SU-DHL-6 (cell line): ENCODE measurements at regions not wholly inside any gene's neighbourhood (a gene's known extent, or its start where the extent isn't known, plus 50 kb on each side); places are given as distances from the start of the nearest gene placed in this dataset.

Experiments
- EZH2phosphoT487 ChIP-seq: fragments of 200-600 bp; sonication (generic), shearing (Covaris generic); conservative IDR thresholded peaks from 2 replicates; pipeline ENCODE4 v1.6.1; 2018; ENCODE audit warnings: mild to moderate bottlenecking, antibody characterized with exemption, low read length, moderate library complexity, mixed read lengths
- TF ChIP-seq, protein P1 (sequence below): fragments of 200-600 bp; sonication (generic); IDR thresholded peaks from one replicate; pipeline ENCODE4 v1.5.1; 2017; ENCODE audit warnings: antibody characterized with exemption, mild to moderate bottlenecking, low read length, moderate library complexity; ENCODE audit not compliant: insufficient read depth, poor library complexity, severe bottlenecking

GRCh38 chr7:3235322-3235721 is 65.7 kb upstream of the SDK1 start:
- TF ChIP-seq, protein P1, sequence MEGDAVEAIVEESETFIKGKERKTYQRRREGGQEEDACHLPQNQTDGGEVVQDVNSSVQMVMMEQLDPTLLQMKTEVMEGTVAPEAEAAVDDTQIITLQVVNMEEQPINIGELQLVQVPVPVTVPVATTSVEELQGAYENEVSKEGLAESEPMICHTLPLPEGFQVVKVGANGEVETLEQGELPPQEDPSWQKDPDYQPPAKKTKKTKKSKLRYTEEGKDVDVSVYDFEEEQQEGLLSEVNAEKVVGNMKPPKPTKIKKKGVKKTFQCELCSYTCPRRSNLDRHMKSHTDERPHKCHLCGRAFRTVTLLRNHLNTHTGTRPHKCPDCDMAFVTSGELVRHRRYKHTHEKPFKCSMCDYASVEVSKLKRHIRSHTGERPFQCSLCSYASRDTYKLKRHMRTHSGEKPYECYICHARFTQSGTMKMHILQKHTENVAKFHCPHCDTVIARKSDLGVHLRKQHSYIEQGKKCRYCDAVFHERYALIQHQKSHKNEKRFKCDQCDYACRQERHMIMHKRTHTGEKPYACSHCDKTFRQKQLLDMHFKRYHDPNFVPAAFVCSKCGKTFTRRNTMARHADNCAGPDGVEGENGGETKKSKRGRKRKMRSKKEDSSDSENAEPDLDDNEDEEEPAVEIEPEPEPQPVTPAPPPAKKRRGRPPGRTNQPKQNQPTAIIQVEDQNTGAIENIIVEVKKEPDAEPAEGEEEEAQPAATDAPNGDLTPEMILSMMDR, result no peak
- no peak for TF ChIP-seq EZH2phosphoT487
